Ishikawa (cell line): ENCODE measurements at regions not wholly inside any gene's neighbourhood (a gene's known extent, or its start where the extent isn't known, plus 50 kb on each side); places are given as distances from the start of the nearest gene placed in this dataset.

Source experiments
- CEBPB ChIP-seq: IDR thresholded peaks from 2 replicates; pipeline ENCODE4 v1.6.1; 2012
- EGR1 ChIP-seq: IDR thresholded peaks from 2 replicates; pipeline ENCODE4 v1.6.1; 2012
- EP300 ChIP-seq: IDR thresholded peaks from 2 replicates; pipeline ENCODE4 v1.6.1; 2012; ENCODE audit warnings: borderline replicate concordance
- FOXM1 ChIP-seq: IDR thresholded peaks from 2 replicates; pipeline ENCODE4 v1.6.1; 2012; ENCODE audit warnings: low read depth, borderline replicate concordance
- MAX ChIP-seq: IDR thresholded peaks from 2 replicates; pipeline ENCODE4 v1.6.1; 2012
- NFIC ChIP-seq: IDR thresholded peaks from 2 replicates; pipeline ENCODE4 v1.6.1; 2012
- RAD21 ChIP-seq: IDR thresholded peaks from 2 replicates; pipeline ENCODE4 v1.6.1; 2012; ENCODE audit warnings: low read depth
- TAF1 ChIP-seq: IDR thresholded peaks from 2 replicates; pipeline ENCODE4 v1.6.1; 2012; ENCODE audit warnings: low read depth, mild to moderate bottlenecking
- TCF12 ChIP-seq: IDR thresholded peaks from 2 replicates; pipeline ENCODE4 v1.6.1; 2012; ENCODE audit warnings: low read depth
- YY1 ChIP-seq: IDR thresholded peaks from 2 replicates; pipeline ENCODE4 v1.6.1; 2012; ENCODE audit warnings: low read depth
- TF ChIP-seq, protein P1 (sequence below): IDR thresholded peaks from 2 replicates; pipeline ENCODE4 v1.6.1; 2012
- TF ChIP-seq, protein P2 (sequence below): IDR thresholded peaks from 2 replicates; pipeline ENCODE4 v1.6.1; 2012; ENCODE audit warnings: low read depth, mild to moderate bottlenecking

- TF ChIP-seq CEBPB (no peak), TAF1 (no peak), RAD21 (no peak), YY1 (no peak), MAX (no peak), EGR1 (no peak), NFIC (no peak), FOXM1 (no peak), TCF12 (no peak), EP300 (no peak)
- TF ChIP-seq, protein P1, sequence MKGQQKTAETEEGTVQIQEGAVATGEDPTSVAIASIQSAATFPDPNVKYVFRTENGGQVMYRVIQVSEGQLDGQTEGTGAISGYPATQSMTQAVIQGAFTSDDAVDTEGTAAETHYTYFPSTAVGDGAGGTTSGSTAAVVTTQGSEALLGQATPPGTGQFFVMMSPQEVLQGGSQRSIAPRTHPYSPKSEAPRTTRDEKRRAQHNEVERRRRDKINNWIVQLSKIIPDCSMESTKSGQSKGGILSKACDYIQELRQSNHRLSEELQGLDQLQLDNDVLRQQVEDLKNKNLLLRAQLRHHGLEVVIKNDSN, result no peak
- TF ChIP-seq, protein P2, sequence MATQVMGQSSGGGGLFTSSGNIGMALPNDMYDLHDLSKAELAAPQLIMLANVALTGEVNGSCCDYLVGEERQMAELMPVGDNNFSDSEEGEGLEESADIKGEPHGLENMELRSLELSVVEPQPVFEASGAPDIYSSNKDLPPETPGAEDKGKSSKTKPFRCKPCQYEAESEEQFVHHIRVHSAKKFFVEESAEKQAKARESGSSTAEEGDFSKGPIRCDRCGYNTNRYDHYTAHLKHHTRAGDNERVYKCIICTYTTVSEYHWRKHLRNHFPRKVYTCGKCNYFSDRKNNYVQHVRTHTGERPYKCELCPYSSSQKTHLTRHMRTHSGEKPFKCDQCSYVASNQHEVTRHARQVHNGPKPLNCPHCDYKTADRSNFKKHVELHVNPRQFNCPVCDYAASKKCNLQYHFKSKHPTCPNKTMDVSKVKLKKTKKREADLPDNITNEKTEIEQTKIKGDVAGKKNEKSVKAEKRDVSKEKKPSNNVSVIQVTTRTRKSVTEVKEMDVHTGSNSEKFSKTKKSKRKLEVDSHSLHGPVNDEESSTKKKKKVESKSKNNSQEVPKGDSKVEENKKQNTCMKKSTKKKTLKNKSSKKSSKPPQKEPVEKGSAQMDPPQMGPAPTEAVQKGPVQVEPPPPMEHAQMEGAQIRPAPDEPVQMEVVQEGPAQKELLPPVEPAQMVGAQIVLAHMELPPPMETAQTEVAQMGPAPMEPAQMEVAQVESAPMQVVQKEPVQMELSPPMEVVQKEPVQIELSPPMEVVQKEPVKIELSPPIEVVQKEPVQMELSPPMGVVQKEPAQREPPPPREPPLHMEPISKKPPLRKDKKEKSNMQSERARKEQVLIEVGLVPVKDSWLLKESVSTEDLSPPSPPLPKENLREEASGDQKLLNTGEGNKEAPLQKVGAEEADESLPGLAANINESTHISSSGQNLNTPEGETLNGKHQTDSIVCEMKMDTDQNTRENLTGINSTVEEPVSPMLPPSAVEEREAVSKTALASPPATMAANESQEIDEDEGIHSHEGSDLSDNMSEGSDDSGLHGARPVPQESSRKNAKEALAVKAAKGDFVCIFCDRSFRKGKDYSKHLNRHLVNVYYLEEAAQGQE, result no peak
Observed at GRCh38 chr2:4130651-4131050, 427.3 kb downstream of the DCDC2C start.
